HepG2 (cell line): ENCODE measurements at regions not wholly inside any gene's neighbourhood (a gene's known extent, or its start where the extent isn't known, plus 50 kb on each side); places are given as distances from the start of the nearest gene placed in this dataset.

Source experiments
- ETV6 ChIP-seq: sonication (generic); formaldehyde crosslinking; conservative IDR thresholded peaks from 2 replicates; pipeline ENCODE4 v1.4.0; 2020; ENCODE audit warnings: missing genetic modification reagents
- FOXK1 ChIP-seq: sonication (generic); formaldehyde crosslinking; IDR thresholded peaks from 2 replicates; pipeline ENCODE4 v1.4.0; 2020; ENCODE audit warnings: low read depth, missing genetic modification reagents, borderline replicate concordance
- HNF4A ChIP-seq: sonication (generic); formaldehyde crosslinking; IDR thresholded peaks from 2 replicates; pipeline ENCODE4 v1.4.0; 2020; ENCODE audit warnings: missing genetic modification reagents
- MAX ChIP-seq: IDR thresholded peaks from 2 replicates; pipeline ENCODE4 v1.6.1; 2012; ENCODE audit warnings: inconsistent platforms
- PRDM10 ChIP-seq: sonication (generic); formaldehyde crosslinking; IDR thresholded peaks from 2 replicates; pipeline ENCODE4 v1.4.0; 2020; ENCODE audit warnings: low read depth, missing genetic modification reagents
- REPIN1 ChIP-seq: sonication (generic); formaldehyde crosslinking; IDR thresholded peaks from 2 replicates; pipeline ENCODE4 v1.8.0; 2022; ENCODE audit warnings: missing genetic modification reagents, low read depth, mild to moderate bottlenecking, borderline replicate concordance
- TFE3 ChIP-seq: IDR thresholded peaks from 2 replicates; pipeline ENCODE4 v1.6.1; 2016
- THAP8 ChIP-seq: sonication (generic); formaldehyde crosslinking; IDR thresholded peaks from 2 replicates; pipeline ENCODE4 v1.5.1; 2020; ENCODE audit warnings: missing genetic modification reagents, mild to moderate bottlenecking, borderline replicate concordance
- ZBTB40 ChIP-seq, 2 experiments: fragments of 450-650 bp in 1 of 2; sonication (generic) in 1 of 2; formaldehyde crosslinking in 1 of 2; IDR thresholded peaks; 2 replicates each; pipeline versions ENCODE4 v1.6.1 to v1.8.0; 2016 to 2022; ENCODE audit warnings: antibody characterized with exemption in 1 of 2, mild to moderate bottlenecking in 1 of 2, missing genetic modification reagents in 1 of 2
- ZBTB42 ChIP-seq: sonication (generic); formaldehyde crosslinking; IDR thresholded peaks from 2 replicates; pipeline ENCODE4 v1.5.0; 2020; ENCODE audit warnings: mild to moderate bottlenecking, missing genetic modification reagents
- ZXDC ChIP-seq: sonication (generic); formaldehyde crosslinking; IDR thresholded peaks from 2 replicates; pipeline ENCODE4 v1.5.0; 2020; ENCODE audit warnings: mild to moderate bottlenecking, missing genetic modification reagents

GRCh38 chr10:60714233-60714632, 64.0 kb upstream of the CDK1 start:
- TF ChIP-seq HNF4A (CRISPR knock-in tag) (no peak), ZBTB40 (IDR thresholded peaks at IDR 0.05) (no peak), ZBTB40 (CRISPR knock-in tag; IDR thresholded peaks at IDR 0.05) (no peak), THAP8 (CRISPR knock-in tag) (no peak), TFE3 (CRISPR knock-in tag) (no peak), REPIN1 (CRISPR knock-in tag) (no peak), ETV6 (CRISPR knock-in tag) (no peak), PRDM10 (no peak), ZXDC (CRISPR knock-in tag) (no peak), MAX (no peak), ZBTB42 (no peak), FOXK1 (no peak)
